AG10803 (cell line): ENCODE measurements at regions not wholly inside any gene's neighbourhood (a gene's known extent, or its start where the extent isn't known, plus 50 kb on each side); places are given as distances from the start of the nearest gene placed in this dataset.

Source experiments
- DNase-seq: peaks from one replicate; pipeline ENCODE4 v3.0.0; 2010; ENCODE audit warnings: low read depth
- H3K4me3 ChIP-seq: 2 replicates; pipeline ENCODE4 v1.5.1; 2011; ENCODE audit warnings: mild to moderate bottlenecking, low read length, control low read depth
- TF ChIP-seq, protein P1 (sequence below): conservative IDR thresholded peaks from 2 replicates; pipeline ENCODE4 v1.5.1; 2011; ENCODE audit warnings: mild to moderate bottlenecking, low read length, control low read depth, inconsistent platforms

DNA sequence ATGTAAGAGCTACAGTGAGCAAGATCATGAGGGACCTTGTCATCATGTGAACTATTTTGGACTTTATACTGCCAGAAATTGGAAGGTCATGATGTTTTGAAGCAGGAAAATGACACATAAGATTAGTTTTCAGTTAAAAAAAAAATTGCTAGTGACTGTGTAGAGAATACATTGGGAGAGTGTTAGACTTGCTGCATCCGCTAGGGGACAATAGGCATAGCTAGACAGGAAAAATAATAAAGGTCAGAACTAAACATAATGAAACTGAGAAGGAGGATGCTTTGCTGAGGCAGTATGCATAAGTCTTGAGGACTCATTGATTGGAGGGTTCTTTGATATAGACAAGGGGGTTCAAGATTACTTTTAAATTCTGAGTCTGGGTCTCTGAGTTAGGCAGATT is 275.8 kb upstream of the KCNH8 start:
- no peak overlapping the region for H3K4me3 ChIP-seq
- DNase-seq: no peak
- TF ChIP-seq, protein P1, sequence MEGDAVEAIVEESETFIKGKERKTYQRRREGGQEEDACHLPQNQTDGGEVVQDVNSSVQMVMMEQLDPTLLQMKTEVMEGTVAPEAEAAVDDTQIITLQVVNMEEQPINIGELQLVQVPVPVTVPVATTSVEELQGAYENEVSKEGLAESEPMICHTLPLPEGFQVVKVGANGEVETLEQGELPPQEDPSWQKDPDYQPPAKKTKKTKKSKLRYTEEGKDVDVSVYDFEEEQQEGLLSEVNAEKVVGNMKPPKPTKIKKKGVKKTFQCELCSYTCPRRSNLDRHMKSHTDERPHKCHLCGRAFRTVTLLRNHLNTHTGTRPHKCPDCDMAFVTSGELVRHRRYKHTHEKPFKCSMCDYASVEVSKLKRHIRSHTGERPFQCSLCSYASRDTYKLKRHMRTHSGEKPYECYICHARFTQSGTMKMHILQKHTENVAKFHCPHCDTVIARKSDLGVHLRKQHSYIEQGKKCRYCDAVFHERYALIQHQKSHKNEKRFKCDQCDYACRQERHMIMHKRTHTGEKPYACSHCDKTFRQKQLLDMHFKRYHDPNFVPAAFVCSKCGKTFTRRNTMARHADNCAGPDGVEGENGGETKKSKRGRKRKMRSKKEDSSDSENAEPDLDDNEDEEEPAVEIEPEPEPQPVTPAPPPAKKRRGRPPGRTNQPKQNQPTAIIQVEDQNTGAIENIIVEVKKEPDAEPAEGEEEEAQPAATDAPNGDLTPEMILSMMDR: no peak

DNA sequence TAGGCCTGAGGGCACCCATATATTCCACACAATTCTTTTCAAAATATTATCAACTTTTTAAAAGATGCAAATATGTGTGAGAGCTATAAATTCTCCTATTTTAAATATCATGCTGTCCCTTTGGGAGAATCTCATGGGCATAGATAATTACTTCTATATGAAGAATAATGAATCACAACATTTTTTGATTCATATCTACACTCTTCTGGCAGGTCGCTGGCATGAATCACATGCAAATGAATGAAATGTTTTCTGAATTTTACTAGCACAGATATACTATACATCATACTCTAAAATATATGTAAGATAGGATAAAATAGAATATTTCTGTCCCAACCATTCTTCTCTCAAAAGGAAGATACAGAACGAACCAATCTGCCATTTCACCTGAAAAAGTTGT is 277.7 kb upstream of the KCNH8 start:
- H3K4me3 ChIP-seq: no peak overlapping the region
- TF ChIP-seq, protein P1: no peak
- no peak for DNase-seq

DNA sequence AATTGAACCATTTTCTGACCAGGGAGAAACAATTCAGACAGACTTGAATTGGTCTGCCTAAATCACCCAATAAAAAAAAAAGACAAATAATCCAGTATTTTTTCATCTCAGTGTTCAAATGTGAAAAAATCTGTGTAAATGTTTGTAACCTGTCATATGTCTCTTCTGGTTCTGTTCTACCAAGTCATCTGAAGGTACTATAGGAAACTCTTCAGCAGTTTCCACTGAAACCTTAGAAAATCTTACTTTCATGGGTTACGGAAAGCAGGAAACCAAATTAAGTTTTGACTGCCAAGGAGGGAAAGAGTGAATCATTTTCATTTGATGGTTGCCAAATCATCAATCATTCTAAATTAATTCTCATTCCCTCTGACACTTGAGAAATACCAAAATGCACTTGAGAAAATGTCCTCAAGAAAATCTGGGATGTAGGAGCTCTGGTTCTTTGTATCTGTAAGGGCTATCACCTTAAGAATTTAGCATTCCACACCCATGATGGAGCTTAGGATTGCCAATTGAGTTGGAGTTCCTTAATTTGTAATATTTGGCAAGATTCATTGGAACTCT is 278.2 kb upstream of the KCNH8 start:
- H3K4me3 ChIP-seq: no peak overlapping the region
- DNase-seq: no peak
- TF ChIP-seq, protein P1: no peak

DNA sequence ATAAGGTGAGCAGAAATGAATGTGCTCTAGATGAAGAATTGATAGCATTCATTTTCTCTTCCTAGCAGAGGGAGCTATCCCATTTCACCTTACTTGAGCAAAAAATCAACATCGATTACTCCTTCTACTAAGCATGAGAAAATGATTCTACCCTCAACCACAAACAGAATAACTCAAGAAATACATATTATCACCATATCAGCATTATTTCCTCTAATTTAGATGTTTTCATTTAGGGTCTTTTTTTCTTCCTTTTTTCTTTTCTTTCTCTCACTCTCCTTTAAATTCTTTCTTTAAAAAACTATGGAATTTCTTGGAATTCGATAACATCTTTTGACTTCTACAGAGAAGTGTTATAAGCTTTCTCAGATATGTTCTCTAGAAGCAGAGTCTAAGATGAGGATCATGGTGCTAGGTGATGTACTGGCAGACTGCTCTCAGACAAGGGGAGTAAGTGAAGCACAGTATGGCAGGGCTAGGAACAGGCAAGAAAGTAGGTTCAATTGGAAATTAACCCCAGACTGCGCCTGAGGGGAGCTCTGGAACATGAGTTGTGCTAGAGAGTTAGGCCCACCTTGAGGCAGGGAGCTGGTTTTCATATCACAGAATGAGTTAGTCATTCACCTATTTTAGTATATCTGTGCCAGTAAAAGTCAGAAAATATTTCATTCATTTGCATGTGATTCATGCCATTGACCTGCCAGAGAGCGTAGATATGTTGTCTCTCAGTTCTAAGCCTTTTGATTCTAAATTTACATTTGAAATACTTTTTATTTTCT is 279.2 kb upstream of the KCNH8 start:
- no peak overlapping the region for H3K4me3 ChIP-seq
- TF ChIP-seq, protein P1: no peak
- no peak for DNase-seq

DNA sequence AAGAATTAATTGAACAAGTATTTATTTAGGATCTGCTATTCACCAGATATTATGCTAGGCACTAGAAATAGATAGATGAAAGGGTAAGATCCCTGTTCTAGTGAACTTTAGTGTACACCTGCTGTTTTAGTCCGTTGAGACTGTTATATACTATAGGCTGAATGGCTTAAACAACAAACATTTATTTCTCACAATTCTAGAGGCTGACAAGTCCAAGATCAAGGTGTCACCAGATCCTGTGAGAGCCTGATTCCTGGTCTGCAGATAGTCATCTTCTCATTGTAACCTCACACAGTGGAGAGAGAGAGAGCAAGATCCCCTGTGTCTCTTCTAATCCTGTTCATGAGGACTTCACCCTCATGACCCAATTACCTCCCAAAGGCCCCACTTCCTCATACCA is 281.4 kb upstream of the KCNH8 start:
- DNase-seq: no peak
- no peak overlapping the region for H3K4me3 ChIP-seq
- TF ChIP-seq, protein P1: no peak

DNA sequence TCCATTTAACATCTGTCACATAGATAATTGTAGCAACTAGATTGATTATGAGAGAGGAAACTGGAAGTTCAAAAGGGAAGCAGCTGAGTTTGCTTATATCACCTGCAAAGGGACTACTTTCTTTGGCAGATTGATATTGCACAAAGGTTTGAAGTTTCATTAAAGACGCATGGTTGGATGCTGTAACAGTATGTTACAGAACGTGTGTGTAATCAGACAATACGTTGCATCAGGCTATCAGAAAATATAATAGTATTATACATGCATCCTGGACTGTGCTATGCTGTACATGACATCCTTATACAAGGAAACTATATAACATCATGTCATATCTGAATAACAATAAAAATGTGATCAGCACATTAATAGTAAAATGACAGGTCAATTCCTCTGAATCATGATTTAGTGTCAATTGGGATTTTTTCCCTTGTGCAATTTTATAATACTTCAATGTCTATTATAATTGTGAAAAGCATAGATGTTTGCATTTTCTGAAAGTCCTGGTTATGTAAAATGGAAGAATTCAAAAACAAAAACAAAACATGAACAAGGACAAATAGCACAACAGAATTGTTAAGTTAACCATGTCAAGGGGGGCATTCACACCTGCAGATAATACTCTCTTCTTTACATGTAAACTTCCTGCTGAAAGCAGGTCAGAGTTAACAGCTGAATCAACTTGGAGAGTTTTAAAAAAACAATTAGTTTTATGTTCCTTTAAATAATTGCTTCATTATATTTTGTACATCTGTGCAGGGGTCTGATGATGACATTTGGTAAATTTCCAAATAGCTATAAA is 283.2 kb upstream of the KCNH8 start:
- no peak overlapping the region for H3K4me3 ChIP-seq
- TF ChIP-seq, protein P1: no peak
- DNase-seq: no peak
